GM12878 (cell line): ENCODE measurements at regions not wholly inside any gene's neighbourhood (a gene's known extent, or its start where the extent isn't known, plus 50 kb on each side); places are given as distances from the start of the nearest gene placed in this dataset.

Experiments used
- ATAC-seq: fragments of 200-7000 bp; cut with Tn5 transposase; 3 replicates; pipeline ENCODE4 v1.9.1; 2020; ENCODE audit warnings: mild to moderate bottlenecking, moderate library complexity
- BruUV-seq: library from RNA; stranded (reverse); fragments of 400-500 nt; replicated peaks from 2 replicates; lab custom pipeline; 2021; lab: Mats Ljungman, UMichigan
- CTCF ChIA-PET: fragments of 300-600 bp; sonication (Branson Sonifier 250); formaldehyde crosslinking; extraction: SDS; loops from one replicate; lab custom pipeline; 2021; ENCODE audit warnings: inconsistent platforms; lab: Yijun Ruan, JAX
- POLR2A ChIA-PET: fragments of 350-600 bp; formaldehyde crosslinking; extraction: SDS; loops from one replicate; lab custom pipeline; 2021; ENCODE audit warnings: inconsistent platforms; lab: Charles Lee
- RAD21 ChIA-PET: fragments of 300-600 bp; sonication (Branson Sonifier 250); formaldehyde crosslinking; loops from one replicate; lab custom pipeline; 2023; ENCODE audit warnings: antibody characterized with exemption; ENCODE audit not compliant: unreplicated experiment; lab: Charles Lee
- SMC1A ChIA-PET: fragments of 300-600 bp; sonication (Branson Sonifier 250); formaldehyde crosslinking; loops from one replicate; lab custom pipeline; 2023; ENCODE audit not compliant: unreplicated experiment, uncharacterized antibody; lab: Charles Lee
- DNase-seq: peaks from one replicate; pipeline ENCODE4 v3.0.0-alpha.2; 2011; ENCODE audit warnings: low read depth, low spot score
- FAIRE-seq: peaks from 3 replicates; lab custom pipeline; 2011; peaks lifted over from hg19 to GRCh38; lab: Jason Lieb, UNC
- H2AFZ ChIP-seq: 2 replicates; pipeline ENCODE4 v1.6.0; 2011; ENCODE audit warnings: low read depth, low read length, control low read depth; ENCODE audit not compliant: control insufficient read depth
- H3K27ac ChIP-seq: 2 replicates; pipeline ENCODE4 v1.5.1; 2011; ENCODE audit warnings: control low read depth; ENCODE audit not compliant: control insufficient read depth, insufficient read depth
- H3K27me3 ChIP-seq, 2 experiments: replicated peaks in 1 of 2; 2 replicates each; pipeline versions ENCODE4 v1.6.0 to v1.6.1; 2011; ENCODE audit warnings: low read length in 1 of 2; ENCODE audit not compliant: control insufficient read depth in 2 of 2, insufficient read depth in 2 of 2
- H3K36me3 ChIP-seq, 2 experiments: 2 replicates each; pipeline ENCODE4 v1.5.1; 2011; ENCODE audit warnings: low read length in 1 of 2; ENCODE audit not compliant: control insufficient read depth in 2 of 2, insufficient read depth in 2 of 2
- H3K4me1 ChIP-seq: 2 replicates; pipeline ENCODE4 v1.6.1; 2011; ENCODE audit warnings: mild to moderate bottlenecking, low read length, moderate library complexity, mixed read lengths; ENCODE audit not compliant: control insufficient read depth, insufficient read depth
- H3K4me2 ChIP-seq: 2 replicates; pipeline ENCODE4 v1.6.0; 2011; ENCODE audit warnings: control low read depth; ENCODE audit not compliant: control insufficient read depth, insufficient read depth
- H3K4me3 ChIP-seq: fragments of 200-600 bp; sonication (generic); 2 replicates; pipeline ENCODE4 v1.5.1; 2016
- H3K79me2 ChIP-seq: 2 replicates; pipeline ENCODE4 v1.6.0; 2011; ENCODE audit warnings: low read length; ENCODE audit not compliant: control insufficient read depth, insufficient read depth
- H3K9ac ChIP-seq: 2 replicates; pipeline ENCODE4 v1.8.0; 2011; ENCODE audit warnings: low read length, control low read depth, mixed read lengths; ENCODE audit not compliant: control insufficient read depth, insufficient read depth
- H3K9me3 ChIP-seq: replicated peaks from 3 replicates; pipeline ENCODE4 v1.5.1; 2011; ENCODE audit warnings: mild to moderate bottlenecking, low read length; ENCODE audit not compliant: control insufficient read depth, insufficient read depth
- H4K20me1 ChIP-seq: 2 replicates; pipeline ENCODE4 v1.6.0; 2011; ENCODE audit not compliant: control insufficient read depth, insufficient read depth
- CHD4 ChIP-seq: fragments of 200-600 bp; sonication (generic); IDR thresholded peaks from 2 replicates; pipeline ENCODE4 v1.6.1; 2016; ENCODE audit warnings: mild to moderate bottlenecking
- HDAC6 ChIP-seq: fragments of 200-600 bp; sonication (generic); IDR thresholded peaks from one replicate; pipeline ENCODE4 v1.8.0; 2017; ENCODE audit warnings: antibody characterized with exemption; ENCODE audit not compliant: unreplicated experiment
- KLF5 ChIP-seq: fragments of 450-650 bp; IDR thresholded peaks from 2 replicates; pipeline ENCODE4 v1.6.1; 2014; ENCODE audit warnings: mild to moderate bottlenecking; ENCODE audit not compliant: partially characterized antibody
- MEF2A ChIP-seq: IDR thresholded peaks from 2 replicates; pipeline ENCODE4 v1.6.1; 2011; ENCODE audit warnings: low read depth, mild to moderate bottlenecking, low read length, moderate library complexity; ENCODE audit not compliant: insufficient read depth
- ZSCAN29 ChIP-seq: fragments of 450-650 bp; IDR thresholded peaks from 2 replicates; pipeline ENCODE4 v1.6.1; 2017; ENCODE audit warnings: mild to moderate bottlenecking, moderate library complexity
- WGBS: methylation state at CpG from one replicate; pipeline ENCODE4 v1.1.6; 2016; ENCODE audit warnings: low lambda C conversion rate; ENCODE audit not compliant: insufficient replicate concordance, insufficient coverage; ENCODE audit errors: missing lambda C conversion rate; 5-methylcytosine and 5-hydroxymethylcytosine counted together
- in situ Hi-C: fragments of 300-500 bp; cut with MboI; formaldehyde crosslinking; loops from 9 replicates; pipeline ENCODE4 v1.14.3; 2018; ENCODE audit warnings: mixed read lengths
- intact Hi-C: fragments of 100-400 bp; cut with micrococcal nuclease; formaldehyde crosslinking; loops from one replicate; pipeline ENCODE4 v1.14.2; 2022; ENCODE audit not compliant: unreplicated experiment
- TF ChIP-seq, protein P1 (sequence below): fragments of 450-650 bp; conservative IDR thresholded peaks from 2 replicates; pipeline ENCODE4 v1.6.1; 2017; ENCODE audit warnings: mild to moderate bottlenecking, moderate library complexity
- TF ChIP-seq, protein P2 (sequence below): fragments of 450-650 bp; formaldehyde crosslinking; IDR thresholded peaks from 2 replicates; pipeline ENCODE4 v1.5.0; 2022; ENCODE audit warnings: mild to moderate bottlenecking, missing genetic modification characterization

DNA sequence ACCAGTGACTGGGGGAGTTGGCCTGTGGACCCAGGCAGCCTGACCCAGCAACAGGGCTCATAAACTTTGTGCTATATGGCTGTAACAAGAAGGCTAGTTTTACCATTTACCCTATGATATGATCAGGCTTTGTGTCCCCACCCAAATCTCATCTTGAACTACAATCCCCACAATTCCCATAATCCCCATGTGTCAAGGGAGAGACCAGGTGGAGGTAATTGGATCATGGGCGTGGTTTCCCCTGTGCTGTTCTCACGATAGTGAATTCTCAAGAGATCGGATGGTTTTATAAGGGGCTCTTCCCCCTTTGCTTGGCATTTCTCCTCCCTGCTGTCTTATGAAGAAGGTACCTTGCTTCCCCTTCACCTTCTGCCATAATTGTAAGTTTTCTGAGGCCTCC is 111.2 kb upstream of the NLRP1 start:
- ChIA-PET CTCF (no interaction called here), RAD21 (no interaction called here), POLR2A (no interaction called here), SMC1A (no interaction called here)
- no peak overlapping the region for H3K27ac ChIP-seq
- H3K27me3 ChIP-seq: no peaks in the 10 kb centered on the region
- DNase-seq (no peak), FAIRE-seq (no peak), ATAC-seq (no peak)
- no peaks in the 10 kb centered on the region for H3K9me3 ChIP-seq
- BruUV-seq: no TSS peak
- in situ Hi-C loops (no loop called here), intact Hi-C loops (no loop called here)
- no peak overlapping the region for H3K9ac ChIP-seq
- no peak overlapping the region for H3K4me2 ChIP-seq
- no peak overlapping the region for H3K4me3 ChIP-seq
- WGBS: 31% methylated on average over 3 of the region's 3 CpGs
- H3K4me1 ChIP-seq: no peaks in the 10 kb centered on the region
- H3K79me2 ChIP-seq: no peaks in the 10 kb centered on the region
- H2AFZ ChIP-seq: no peak overlapping the region
- H4K20me1 ChIP-seq: no peaks in the 10 kb centered on the region
- TF ChIP-seq KLF5: no peak
- TF ChIP-seq ZSCAN29: no peak
- TF ChIP-seq HDAC6: no peak
- TF ChIP-seq, protein P1, sequence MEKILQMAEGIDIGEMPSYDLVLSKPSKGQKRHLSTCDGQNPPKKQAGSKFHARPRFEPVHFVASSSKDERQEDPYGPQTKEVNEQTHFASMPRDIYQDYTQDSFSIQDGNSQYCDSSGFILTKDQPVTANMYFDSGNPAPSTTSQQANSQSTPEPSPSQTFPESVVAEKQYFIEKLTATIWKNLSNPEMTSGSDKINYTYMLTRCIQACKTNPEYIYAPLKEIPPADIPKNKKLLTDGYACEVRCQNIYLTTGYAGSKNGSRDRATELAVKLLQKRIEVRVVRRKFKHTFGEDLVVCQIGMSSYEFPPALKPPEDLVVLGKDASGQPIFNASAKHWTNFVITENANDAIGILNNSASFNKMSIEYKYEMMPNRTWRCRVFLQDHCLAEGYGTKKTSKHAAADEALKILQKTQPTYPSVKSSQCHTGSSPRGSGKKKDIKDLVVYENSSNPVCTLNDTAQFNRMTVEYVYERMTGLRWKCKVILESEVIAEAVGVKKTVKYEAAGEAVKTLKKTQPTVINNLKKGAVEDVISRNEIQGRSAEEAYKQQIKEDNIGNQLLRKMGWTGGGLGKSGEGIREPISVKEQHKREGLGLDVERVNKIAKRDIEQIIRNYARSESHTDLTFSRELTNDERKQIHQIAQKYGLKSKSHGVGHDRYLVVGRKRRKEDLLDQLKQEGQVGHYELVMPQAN: no peak
- TF ChIP-seq, protein P2, sequence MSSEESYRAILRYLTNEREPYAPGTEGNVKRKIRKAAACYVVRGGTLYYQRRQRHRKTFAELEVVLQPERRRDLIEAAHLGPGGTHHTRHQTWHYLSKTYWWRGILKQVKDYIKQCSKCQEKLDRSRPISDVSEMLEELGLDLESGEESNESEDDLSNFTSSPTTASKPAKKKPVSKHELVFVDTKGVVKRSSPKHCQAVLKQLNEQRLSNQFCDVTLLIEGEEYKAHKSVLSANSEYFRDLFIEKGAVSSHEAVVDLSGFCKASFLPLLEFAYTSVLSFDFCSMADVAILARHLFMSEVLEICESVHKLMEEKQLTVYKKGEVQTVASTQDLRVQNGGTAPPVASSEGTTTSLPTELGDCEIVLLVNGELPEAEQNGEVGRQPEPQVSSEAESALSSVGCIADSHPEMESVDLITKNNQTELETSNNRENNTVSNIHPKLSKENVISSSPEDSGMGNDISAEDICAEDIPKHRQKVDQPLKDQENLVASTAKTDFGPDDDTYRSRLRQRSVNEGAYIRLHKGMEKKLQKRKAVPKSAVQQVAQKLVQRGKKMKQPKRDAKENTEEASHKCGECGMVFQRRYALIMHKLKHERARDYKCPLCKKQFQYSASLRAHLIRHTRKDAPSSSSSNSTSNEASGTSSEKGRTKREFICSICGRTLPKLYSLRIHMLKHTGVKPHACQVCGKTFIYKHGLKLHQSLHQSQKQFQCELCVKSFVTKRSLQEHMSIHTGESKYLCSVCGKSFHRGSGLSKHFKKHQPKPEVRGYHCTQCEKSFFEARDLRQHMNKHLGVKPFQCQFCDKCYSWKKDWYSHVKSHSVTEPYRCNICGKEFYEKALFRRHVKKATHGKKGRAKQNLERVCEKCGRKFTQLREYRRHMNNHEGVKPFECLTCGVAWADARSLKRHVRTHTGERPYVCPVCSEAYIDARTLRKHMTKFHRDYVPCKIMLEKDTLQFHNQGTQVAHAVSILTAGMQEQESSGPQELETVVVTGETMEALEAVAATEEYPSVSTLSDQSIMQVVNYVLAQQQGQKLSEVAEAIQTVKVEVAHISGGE (CRISPR knock-in tag): no peak
- no peak for TF ChIP-seq MEF2A
- TF ChIP-seq CHD4: no peak
- H3K36me3 ChIP-seq: no peaks in the 10 kb centered on the region
